IPS DF 4.7 (cell line): ENCODE measurements at regions not wholly inside any gene's neighbourhood (a gene's known extent, or its start where the extent isn't known, plus 50 kb on each side); places are given as distances from the start of the nearest gene placed in this dataset.

Experiments
- DNase-seq: peaks from one replicate; pipeline ENCODE4 v3.0.0-alpha.2; 2013; ENCODE audit warnings: low spot score; ENCODE audit errors: extremely low read depth

GRCh38 chr11:116698080-116698479, 74.7 kb downstream of the BUD13 start:
- DNase-seq, result no peak

DNA sequence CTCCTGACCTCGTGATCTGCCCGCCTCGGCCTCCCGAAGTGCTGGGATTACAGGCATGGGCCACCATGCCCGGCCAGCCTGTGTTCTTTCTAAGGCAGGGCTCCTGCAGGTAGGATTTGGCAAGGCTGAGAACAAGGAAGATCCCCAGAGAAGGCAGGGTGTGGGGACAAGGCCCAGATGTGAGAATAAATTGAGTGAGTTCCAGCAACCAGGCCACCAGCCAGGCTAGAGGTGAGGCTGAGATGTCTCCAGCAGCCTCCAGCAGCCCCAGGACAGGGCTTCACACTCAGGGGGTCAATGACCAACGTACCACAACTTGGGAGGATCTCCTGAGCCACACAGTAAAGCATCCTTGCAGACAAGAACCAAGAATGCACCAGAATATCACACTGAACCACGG, 75.1 kb downstream of the BUD13 start:
- DNase-seq, result no peak

DNA sequence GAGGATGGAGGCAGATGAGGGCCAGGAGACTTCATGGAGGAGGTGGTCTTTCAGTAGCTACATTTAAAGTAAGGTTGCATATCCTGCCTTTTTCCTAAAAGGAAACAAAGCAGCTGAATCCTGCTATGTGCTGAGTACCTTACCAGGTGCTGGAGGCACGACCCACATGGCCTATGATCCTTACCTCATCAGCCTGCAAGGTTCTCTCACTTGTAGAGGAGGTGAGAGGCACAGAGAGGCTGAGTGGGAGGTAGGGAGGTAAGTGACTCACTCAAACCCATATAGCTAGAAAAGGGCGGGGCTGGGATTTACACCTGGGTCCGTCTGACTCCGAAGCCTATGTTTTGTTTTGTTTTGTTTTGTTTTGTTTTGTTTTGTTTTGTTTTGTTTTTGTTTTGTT, 75.8 kb downstream of the BUD13 start:
- DNase-seq, result no peak

DNA sequence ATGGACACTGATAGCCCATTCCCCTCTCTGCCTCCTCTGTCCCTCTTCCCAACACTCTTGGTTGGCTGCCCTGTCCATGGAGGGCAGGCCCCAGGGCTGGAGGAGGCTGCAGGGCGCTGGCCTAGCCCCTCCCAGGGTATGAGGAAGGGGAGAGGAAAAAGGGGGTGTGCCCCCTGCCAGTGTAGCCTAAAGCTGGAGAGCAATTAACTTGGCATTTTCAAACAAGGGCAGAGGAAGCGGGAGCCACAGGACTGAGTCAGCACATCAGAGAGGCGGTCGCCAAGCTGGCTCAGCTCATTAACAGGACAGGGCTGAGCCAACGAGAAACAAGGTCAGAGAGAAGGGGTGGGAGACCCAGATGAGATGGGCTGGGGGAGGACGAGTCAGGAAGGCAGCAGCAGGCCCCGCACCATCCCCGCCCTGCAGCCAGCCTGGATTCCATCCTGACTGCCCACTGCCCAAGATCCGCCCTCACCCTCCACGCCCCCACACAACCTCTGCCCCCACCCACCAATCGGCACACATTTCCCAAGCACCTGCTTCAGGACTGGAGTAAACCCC, 76.3 kb downstream of the BUD13 start:
- DNase-seq, result no peak

DNA sequence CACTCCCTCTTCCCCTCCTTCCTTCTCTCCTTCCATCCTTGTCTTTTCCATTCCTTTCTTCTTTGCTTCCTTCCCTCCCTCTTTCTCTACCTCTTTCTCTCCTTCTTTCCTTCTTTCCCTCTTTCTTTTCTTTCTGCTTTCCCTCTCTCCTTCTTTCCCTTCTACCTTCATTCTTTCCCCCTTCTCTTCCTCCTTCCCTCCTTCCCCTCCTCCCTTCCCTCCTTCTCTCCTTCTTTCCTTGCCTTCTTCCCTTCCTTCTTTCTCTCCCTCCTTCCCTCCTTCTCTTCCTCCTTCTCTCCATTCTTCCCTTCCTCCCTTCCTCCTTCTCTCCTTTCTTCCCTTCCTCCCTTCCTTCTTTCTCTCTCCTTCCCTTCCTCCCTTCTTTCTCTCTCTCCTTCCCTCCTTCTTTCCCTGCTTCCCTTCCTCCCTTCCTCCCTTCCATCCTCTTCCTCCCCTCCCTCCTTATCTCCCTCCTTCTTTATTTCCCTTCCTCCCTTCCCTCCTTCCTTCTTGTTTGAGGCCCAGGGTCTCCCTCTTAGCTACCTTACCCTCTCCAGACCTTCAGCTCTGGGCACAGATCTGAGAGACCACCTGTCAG, 77.0 kb downstream of the BUD13 start:
- no peak for DNase-seq

- DNase-seq, result no peak
These were observed 77.8 kb downstream of the BUD13 start for GRCh38 chr11:116694815-116695590.

GRCh38 chr11:116694349-116694725, 78.5 kb downstream of the BUD13 start:
- DNase-seq, result no peak

- no peak for DNase-seq
These were observed 79.0 kb downstream of the BUD13 start for GRCh38 chr11:116693593-116694348.

DNA sequence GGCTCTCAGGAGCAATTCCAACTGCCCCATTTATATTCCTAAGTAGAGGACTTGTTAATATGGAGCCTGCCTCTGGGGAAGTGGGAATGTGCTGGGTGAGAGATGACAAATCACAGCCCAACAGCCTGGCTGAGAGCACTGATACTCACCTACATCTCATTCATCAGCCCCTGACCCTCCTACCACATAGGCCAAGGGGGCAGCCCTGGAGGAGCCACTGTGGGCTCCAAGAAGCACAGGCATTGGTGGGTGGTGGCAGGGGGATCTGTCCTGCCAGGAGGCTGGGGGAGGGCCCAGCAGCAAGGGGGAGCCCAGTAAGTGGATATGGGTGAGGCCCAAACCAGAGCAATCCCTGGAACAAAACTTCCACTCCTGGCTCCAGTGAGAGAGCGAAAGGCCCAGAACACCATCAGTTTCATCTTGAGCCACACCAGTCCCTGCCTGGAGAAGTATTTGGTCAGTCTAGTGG, 79.7 kb downstream of the BUD13 start:
- DNase-seq, result no peak

DNA sequence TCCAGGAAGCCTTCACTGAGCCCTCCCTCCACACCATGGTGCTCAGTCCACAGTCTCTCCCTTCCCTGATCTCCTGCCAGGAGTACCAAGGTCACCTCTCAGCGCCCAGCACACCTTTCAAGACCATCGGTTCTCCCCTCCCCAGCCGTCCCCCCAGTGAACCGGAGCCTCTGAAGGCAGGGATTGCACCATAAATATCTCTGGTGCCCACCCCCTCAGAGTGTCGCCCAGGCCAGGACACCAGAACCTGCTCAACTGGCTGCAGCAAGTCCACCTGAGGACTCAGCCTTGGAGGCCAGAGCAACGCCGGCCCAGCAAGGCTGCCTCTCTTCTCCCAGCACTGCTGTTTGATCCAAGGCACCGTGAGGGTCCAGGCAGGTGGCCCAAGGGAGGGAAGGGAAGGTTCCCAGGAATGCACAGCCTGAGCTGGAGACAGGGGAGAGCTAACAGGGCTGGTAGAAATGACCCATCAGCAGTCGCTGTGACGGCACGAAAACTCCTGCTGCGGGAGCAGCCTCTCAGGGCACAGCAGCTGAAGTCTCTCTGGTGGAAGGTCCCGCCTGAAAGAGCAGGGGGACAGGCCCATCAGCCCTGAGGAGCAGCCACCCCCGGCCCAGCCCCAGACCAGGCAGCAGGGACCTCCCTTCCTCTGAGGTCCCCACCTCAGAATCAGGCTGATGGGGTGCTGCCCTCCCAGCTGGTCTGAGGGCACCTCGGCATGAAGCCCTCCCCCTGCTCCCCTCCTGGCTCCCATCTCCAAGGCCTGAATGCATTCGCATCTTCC, 80.3 kb downstream of the BUD13 start:
- DNase-seq, result no peak

- no peak for DNase-seq
These were observed 81.0 kb downstream of the BUD13 start for GRCh38 chr11:116691771-116692177.

DNA sequence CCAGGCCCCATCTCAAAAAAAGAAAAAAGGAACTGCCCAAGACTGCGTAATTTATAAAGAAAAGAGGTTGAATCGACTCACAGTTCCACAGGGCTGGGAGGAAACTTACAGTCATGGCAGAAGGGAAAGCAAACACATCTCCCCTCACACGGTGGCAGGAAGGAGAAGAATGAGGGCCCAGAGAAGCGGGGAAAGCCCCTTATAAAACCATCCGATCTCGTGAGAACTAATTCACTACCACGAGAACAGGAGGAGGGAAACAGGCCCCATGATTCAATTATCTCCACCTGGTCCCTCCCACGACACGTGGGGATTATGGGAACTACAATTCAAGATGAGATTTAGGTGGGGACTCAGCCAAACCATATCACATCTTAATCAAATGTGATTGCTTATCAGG, 82.2 kb downstream of the BUD13 start:
- DNase-seq, result no peak

DNA sequence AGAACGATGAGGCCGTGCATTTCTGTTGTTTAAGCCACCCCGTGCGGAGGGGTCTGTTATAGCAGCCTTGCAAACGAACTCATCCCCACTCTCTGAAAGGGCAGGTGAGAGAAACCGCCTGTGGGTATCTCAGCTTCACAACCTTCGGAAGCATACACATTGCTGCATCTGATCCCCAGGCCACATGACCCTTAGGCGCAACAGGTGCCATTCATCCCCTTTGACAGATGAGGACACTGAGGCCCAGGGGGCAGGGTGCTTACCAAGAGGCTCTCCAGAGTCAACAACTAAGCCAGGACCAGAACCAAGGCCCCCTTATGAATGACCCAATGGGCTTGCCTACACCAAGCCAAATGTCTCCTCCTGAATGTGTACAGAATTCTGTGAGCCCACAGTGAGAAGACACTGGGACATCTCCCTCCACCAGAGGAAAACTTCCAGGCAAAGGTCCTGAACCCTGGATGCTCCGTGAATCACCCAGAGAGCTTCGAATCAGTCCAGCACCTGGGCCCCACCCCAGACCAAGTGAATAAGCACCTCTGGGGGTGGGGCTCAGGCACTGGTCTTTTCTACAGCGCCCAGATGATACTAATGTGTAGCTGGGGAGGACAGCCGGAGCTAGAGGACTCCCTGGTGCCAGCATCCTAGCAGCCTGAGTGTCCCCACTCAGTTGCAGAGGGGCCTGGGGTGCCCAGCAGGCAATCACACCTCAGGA, 83.2 kb downstream of the BUD13 start:
- no peak for DNase-seq

- no peak for DNase-seq
These were observed 84.6 kb downstream of the BUD13 start for GRCh38 chr11:116688202-116688540.

DNA sequence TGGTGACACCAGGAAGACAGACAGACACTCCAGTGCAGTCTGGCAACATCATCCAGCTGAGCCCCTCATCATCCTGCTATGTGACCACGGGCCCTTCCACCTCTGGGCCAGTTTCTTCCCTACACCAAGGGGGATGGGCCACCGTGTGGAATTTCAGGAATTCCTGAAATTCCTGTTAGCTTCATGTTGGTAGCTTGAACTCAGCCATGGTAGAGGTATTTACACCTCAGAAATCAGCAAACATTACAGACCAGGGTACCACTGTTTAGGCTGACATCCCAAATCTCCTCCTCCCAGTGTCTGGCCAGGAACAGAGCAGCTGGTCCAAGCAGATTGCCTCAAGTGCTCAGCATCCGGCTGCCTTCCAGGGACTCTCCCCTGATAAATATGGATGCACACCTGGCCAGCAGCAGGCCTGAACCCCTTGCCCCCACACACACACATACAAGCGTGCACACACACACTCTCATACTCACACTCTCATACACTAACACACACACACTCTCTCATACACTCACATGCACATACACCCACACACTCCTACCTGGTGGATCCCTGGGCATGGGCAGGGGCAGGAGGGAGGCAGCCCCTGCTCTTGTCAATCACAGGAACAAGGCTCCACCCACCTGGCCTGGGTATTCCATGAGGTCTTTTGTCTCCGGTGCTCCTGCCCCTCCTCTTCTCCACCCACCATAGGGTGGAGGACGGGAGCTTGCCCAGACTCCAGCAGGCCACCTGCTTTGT, 85.2 kb downstream of the BUD13 start:
- DNase-seq, result no peak

- DNase-seq, result no peak
These were observed 85.9 kb downstream of the BUD13 start for GRCh38 chr11:116686866-116687265.

DNA sequence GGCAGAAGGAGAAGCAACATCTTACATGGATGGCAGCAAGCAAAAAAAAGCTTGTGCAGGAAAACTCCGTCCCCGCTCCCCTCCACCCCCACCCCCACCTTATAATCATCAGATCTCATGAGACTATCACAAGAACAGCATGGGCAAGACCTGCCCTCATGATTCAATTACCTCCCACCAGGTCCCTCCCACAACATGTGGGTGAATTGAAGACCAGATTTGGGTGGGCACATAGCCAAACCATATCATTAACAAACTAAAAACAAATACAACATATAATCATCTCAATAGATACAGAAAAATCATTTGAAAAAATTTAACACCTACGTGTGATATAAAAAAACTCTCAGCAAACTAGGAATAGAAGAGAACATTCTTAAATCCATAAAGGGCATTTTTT, 88.8 kb downstream of the BUD13 start:
- no peak for DNase-seq

DNA sequence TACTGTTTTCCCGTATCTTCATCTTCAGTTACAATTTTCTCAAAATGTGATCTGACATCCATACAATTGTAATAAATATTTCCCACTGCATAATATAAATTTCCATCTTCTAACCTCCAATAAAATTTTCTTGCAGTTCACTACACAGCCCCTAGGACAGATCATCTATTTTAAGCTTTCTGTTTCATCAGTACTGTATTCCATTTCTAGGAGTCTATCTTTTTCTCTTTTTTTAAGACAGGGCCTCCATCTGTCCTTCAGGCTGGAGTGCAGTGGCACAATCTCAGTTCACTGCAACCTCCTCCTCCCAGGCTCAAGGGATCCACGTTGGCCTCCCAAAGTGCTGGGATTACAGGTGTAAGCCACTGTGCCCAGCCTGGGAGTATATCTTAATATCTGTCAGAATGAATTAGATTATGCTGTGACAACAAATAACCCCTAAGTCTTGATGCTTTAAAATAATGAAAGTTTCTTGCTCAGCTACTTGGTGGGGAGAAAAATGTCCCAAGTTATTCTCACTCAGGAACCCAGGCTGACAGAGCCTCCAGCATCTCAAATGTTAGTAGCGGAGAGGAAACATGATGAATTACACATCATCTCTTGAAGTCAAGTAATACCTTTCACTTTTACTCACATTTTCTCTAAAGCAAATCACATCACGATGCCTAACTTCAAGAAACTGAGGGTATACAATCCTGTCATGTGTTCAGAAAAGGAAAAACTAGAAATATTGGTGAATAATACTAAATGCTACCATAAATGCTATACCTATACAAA, 92.2 kb downstream of the BUD13 start:
- no peak for DNase-seq

DNA sequence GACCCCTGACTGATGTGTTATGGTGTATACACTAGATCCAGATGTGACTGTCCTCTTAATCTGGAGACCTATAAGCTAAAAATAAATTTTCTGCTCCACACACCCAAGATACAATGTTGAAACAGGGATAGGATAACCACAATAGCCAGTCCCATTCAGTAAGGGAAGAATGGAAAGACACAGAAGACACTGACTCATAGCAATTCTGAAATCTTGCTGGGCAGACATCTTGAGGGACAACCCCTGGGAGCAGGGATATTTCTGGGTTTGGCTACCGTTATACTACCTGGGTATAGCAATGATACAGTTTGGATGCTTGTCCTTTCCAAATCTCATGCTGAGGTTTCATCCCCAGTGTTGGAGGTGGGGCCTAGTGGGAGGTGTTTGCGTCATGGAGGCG, 93.9 kb downstream of the BUD13 start:
- DNase-seq, result no peak
